H1 (cell line): ENCODE measurements at regions not wholly inside any gene's neighbourhood (a gene's known extent, or its start where the extent isn't known, plus 50 kb on each side); places are given as distances from the start of the nearest gene placed in this dataset.

ENCODE experiments used
- CTCF ChIA-PET: fragments of 300-600 bp; sonication (Branson Sonifier 250); formaldehyde crosslinking; loops from one replicate; lab custom pipeline; 2021; ENCODE audit not compliant: partially characterized antibody; lab: Charles Lee
- POLR2A ChIA-PET: fragments of 300-600 bp; sonication (Branson Sonifier 250); formaldehyde crosslinking; loops from one replicate; lab custom pipeline; 2021; ENCODE audit warnings: inconsistent platforms; ENCODE audit not compliant: partially characterized antibody; lab: Charles Lee
- DNase-seq, 2 experiments: peaks; one replicate each; pipeline versions ENCODE4 v3.0.0 to v3.0.0-alpha.2; 2010 to 2022; ENCODE audit warnings: low spot score in 2 of 2, low read depth in 1 of 2, mixed read lengths in 1 of 2
- FAIRE-seq: peaks from 2 replicates; lab custom pipeline; 2011; peaks lifted over from hg19 to GRCh38; lab: Jason Lieb, UNC
- H2AFZ ChIP-seq: 2 replicates; pipeline ENCODE4 v1.8.1; 2012; ENCODE audit warnings: low read length, inconsistent platforms
- H2AK5ac ChIP-seq: 2 replicates; pipeline ENCODE4 v1.6.1; 2013; ENCODE audit warnings: low read depth, low read length
- H2BK120ac ChIP-seq: replicated peaks from 2 replicates; pipeline ENCODE3; 2013; ENCODE audit warnings: low read depth, low read length, inconsistent platforms
- H2BK12ac ChIP-seq: 2 replicates; pipeline ENCODE4 v1.6.1; 2013; ENCODE audit warnings: low read depth, low read length
- H2BK15ac ChIP-seq: 2 replicates; pipeline ENCODE4 v1.6.1; 2013; ENCODE audit warnings: low read length
- H2BK20ac ChIP-seq: 2 replicates; pipeline ENCODE4 v1.6.1; 2013; ENCODE audit warnings: low read length
- H2BK5ac ChIP-seq: 2 replicates; pipeline ENCODE4 v1.6.1; 2013; ENCODE audit warnings: low read depth, low read length
- H3K14ac ChIP-seq: 2 replicates; pipeline ENCODE4 v1.6.1; 2013; ENCODE audit warnings: inconsistent platforms; ENCODE audit not compliant: insufficient read length
- H3K18ac ChIP-seq: 2 replicates; pipeline ENCODE4 v1.6.1; 2013; ENCODE audit warnings: low read length; ENCODE audit errors: extremely low read depth
- H3K23ac ChIP-seq: 2 replicates; pipeline ENCODE4 v1.6.1; 2013; ENCODE audit warnings: inconsistent platforms; ENCODE audit not compliant: insufficient read length
- H3K23me2 ChIP-seq: 2 replicates; pipeline ENCODE4 v1.6.1; 2013; ENCODE audit warnings: low read depth, low read length
- H3K27ac ChIP-seq: 2 replicates; pipeline ENCODE4 v1.6.1; 2011; ENCODE audit warnings: low read depth, low read length, inconsistent platforms
- H3K27me3 ChIP-seq, 4 experiments: replicated peaks in 1 of 4; 1 replicate in 1 of 4; 2 replicates in 3 of 4; pipeline versions ENCODE4 v1.6.1 to v1.8.1; 2011 to 2013; ENCODE audit warnings: low read length in 3 of 4, mild to moderate bottlenecking in 3 of 4, inconsistent platforms in 2 of 4, mixed read lengths in 2 of 4, moderate library complexity in 1 of 4; ENCODE audit not compliant: control insufficient read depth in 3 of 4, insufficient read depth in 3 of 4; ENCODE audit errors: extremely low read depth in 1 of 4
- H3K36me3 ChIP-seq, 4 experiments: 2 replicates each; pipeline versions ENCODE4 v1.6.1 to v1.8.1; 2011 to 2013; ENCODE audit warnings: mild to moderate bottlenecking in 4 of 4, low read length in 3 of 4, moderate library complexity in 2 of 4, control low read depth in 1 of 4, inconsistent platforms in 1 of 4; ENCODE audit not compliant: insufficient read depth in 4 of 4, control insufficient read depth in 2 of 4
- H3K4ac ChIP-seq: replicated peaks from 2 replicates; pipeline ENCODE3; 2013; ENCODE audit warnings: low read length, low read depth, mixed read lengths, inconsistent platforms; ENCODE audit not compliant: insufficient read length
- H3K4me1 ChIP-seq, 4 experiments: replicated peaks in 1 of 4; 1 replicate in 1 of 4; 2 replicates in 3 of 4; pipeline versions ENCODE4 v1.6.1 to v1.8.1; 2011 to 2013; ENCODE audit warnings: low read length in 3 of 4, inconsistent platforms in 2 of 4, mixed read lengths in 1 of 4; ENCODE audit not compliant: insufficient read depth in 4 of 4, control insufficient read depth in 3 of 4
- H3K4me2 ChIP-seq, 2 experiments: 2 replicates each; pipeline versions ENCODE4 v1.6.1 to v1.8.1; 2011 to 2013; ENCODE audit warnings: low read depth in 2 of 2, low read length in 2 of 2, control low read depth in 1 of 2, inconsistent platforms in 1 of 2, mild to moderate bottlenecking in 1 of 2; ENCODE audit not compliant: insufficient read depth in 1 of 2
- H3K4me3 ChIP-seq, 4 experiments: fragments of 200-600, 300-600 bp in 1 of 4; sonication (generic), shearing (Covaris generic), sonication (Bioruptor Twin) in 1 of 4; 2 replicates each; pipeline versions ENCODE4 v1.5.1 to v1.8.1; 2011 to 2016; ENCODE audit warnings: low read length in 4 of 4, low read depth in 3 of 4, control low read depth in 2 of 4, inconsistent platforms in 2 of 4, mild to moderate bottlenecking in 2 of 4, mixed read lengths in 1 of 4, moderate library complexity in 1 of 4; ENCODE audit not compliant: insufficient read depth in 2 of 4; ENCODE audit errors: extremely low read depth in 1 of 4
- H3K56ac ChIP-seq: replicated peaks from 2 replicates; pipeline ENCODE3; 2013; ENCODE audit warnings: low read depth, mild to moderate bottlenecking, mixed read lengths, low read length, inconsistent platforms; ENCODE audit not compliant: insufficient read length
- H3K79me1 ChIP-seq: 2 replicates; pipeline ENCODE4 v1.6.1; 2013; ENCODE audit warnings: low read depth, low read length, control low read depth
- H3K79me2 ChIP-seq, 2 experiments: 2 replicates each; pipeline versions ENCODE4 v1.6.1 to v1.8.1; 2012 to 2013; ENCODE audit warnings: low read length in 2 of 2, mild to moderate bottlenecking in 2 of 2, inconsistent platforms in 1 of 2; ENCODE audit not compliant: insufficient read depth in 2 of 2, control insufficient read depth in 1 of 2
- H3K9ac ChIP-seq, 4 experiments: replicated peaks in 1 of 4; 1 replicate in 1 of 4; 2 replicates in 3 of 4; pipeline versions ENCODE4 v1.6.1 to v1.8.1; 2011 to 2013; ENCODE audit warnings: low read depth in 3 of 4, low read length in 3 of 4, control low read depth in 2 of 4, mild to moderate bottlenecking in 2 of 4, moderate library complexity in 2 of 4, inconsistent platforms in 1 of 4; ENCODE audit errors: extremely low read depth in 1 of 4
- H3K9me3 ChIP-seq, 2 experiments: 2 replicates each; pipeline versions ENCODE4 v1.6.1 to v1.8.1; 2012 to 2013; ENCODE audit warnings: mild to moderate bottlenecking in 2 of 2, moderate library complexity in 2 of 2, control low read depth in 1 of 2, inconsistent platforms in 1 of 2, low read depth in 1 of 2, low read length in 1 of 2, mixed read lengths in 1 of 2; ENCODE audit not compliant: insufficient read depth in 2 of 2
- H4K20me1 ChIP-seq, 2 experiments: replicated peaks in 1 of 2; 2 replicates each; pipeline versions ENCODE3 to v1.8.1; 2011 to 2013; ENCODE audit warnings: inconsistent platforms in 2 of 2, low read length in 2 of 2, mild to moderate bottlenecking in 1 of 2; ENCODE audit not compliant: insufficient read depth in 2 of 2, control insufficient read depth in 1 of 2
- H4K5ac ChIP-seq: 2 replicates; pipeline ENCODE4 v1.6.1; 2013; ENCODE audit warnings: low read length, low read depth, mixed read lengths, inconsistent platforms; ENCODE audit not compliant: insufficient read length
- H4K8ac ChIP-seq: 2 replicates; pipeline ENCODE4 v1.8.0; 2013; ENCODE audit warnings: mild to moderate bottlenecking, moderate library complexity, low read length, inconsistent platforms; ENCODE audit not compliant: insufficient read depth; ENCODE audit errors: extremely low read depth
- H4K91ac ChIP-seq: replicated peaks from 2 replicates; pipeline ENCODE3; 2013; ENCODE audit warnings: low read length, mixed read lengths, inconsistent platforms; ENCODE audit not compliant: insufficient read length
- BACH1 ChIP-seq: IDR thresholded peaks from 2 replicates; pipeline ENCODE4 v1.6.1; 2012; ENCODE audit warnings: low read length, improper control_type of control experiment
- CBX8 ChIP-seq: fragments of 300-800, 300-1000 bp; sonication (generic); IDR thresholded peaks from 2 replicates; pipeline ENCODE4 v1.7.1; 2016; ENCODE audit warnings: low read depth, low read length, borderline replicate concordance
- FOSL1 ChIP-seq: IDR thresholded peaks from 2 replicates; pipeline ENCODE4 v1.6.1; 2011; ENCODE audit warnings: mild to moderate bottlenecking, low read depth, low read length, moderate library complexity; ENCODE audit not compliant: insufficient read depth
- GABPA ChIP-seq: IDR thresholded peaks from 2 replicates; pipeline ENCODE4 v1.6.1; 2011; ENCODE audit warnings: mild to moderate bottlenecking, low read length, moderate library complexity, borderline replicate concordance; ENCODE audit not compliant: insufficient read depth
- KDM1A ChIP-seq: fragments of 200-600, 300-600 bp; sonication (generic); IDR thresholded peaks from 2 replicates; pipeline ENCODE4 v1.7.1; 2016; ENCODE audit warnings: mild to moderate bottlenecking, low read length, borderline replicate concordance
- NANOG ChIP-seq: IDR thresholded peaks from 2 replicates; pipeline ENCODE4 v1.6.1; 2011; ENCODE audit warnings: low read length, low read depth, mild to moderate bottlenecking, inconsistent platforms; ENCODE audit not compliant: insufficient read depth, poor library complexity, severe bottlenecking
- NRF1 ChIP-seq: IDR thresholded peaks from 2 replicates; pipeline ENCODE4 v1.6.1; 2011; ENCODE audit warnings: mild to moderate bottlenecking, low read depth, low read length, improper control_type of control experiment
- SIX5 ChIP-seq: IDR thresholded peaks from 2 replicates; pipeline ENCODE4 v1.6.1; 2011; ENCODE audit warnings: mild to moderate bottlenecking, low read depth, low read length
- SRF ChIP-seq: IDR thresholded peaks from 2 replicates; pipeline ENCODE4 v1.6.1; 2011; ENCODE audit warnings: mild to moderate bottlenecking, low read depth, low read length, moderate library complexity
- TBP ChIP-seq: IDR thresholded peaks from 2 replicates; pipeline ENCODE4 v1.6.1; 2011; ENCODE audit warnings: low read depth, low read length, improper control_type of control experiment
- WGBS, 2 experiments: shearing (Covaris generic) in 1 of 2; methylation state at CpG; one replicate each; pipeline versions ENCODE4 v1.1.6 to v1.1.7; 2013 to 2015; ENCODE audit warnings: low lambda C conversion rate in 2 of 2, mixed read lengths in 2 of 2, inconsistent platforms in 1 of 2, low coverage in 1 of 2, missing lambda C conversion rate in 1 of 2; ENCODE audit not compliant: insufficient replicate concordance in 2 of 2, insufficient coverage in 1 of 2, insufficient read length in 1 of 2; ENCODE audit errors: extremely low coverage in 1 of 2, missing lambda C conversion rate in 1 of 2; 5-methylcytosine and 5-hydroxymethylcytosine counted together

DNA sequence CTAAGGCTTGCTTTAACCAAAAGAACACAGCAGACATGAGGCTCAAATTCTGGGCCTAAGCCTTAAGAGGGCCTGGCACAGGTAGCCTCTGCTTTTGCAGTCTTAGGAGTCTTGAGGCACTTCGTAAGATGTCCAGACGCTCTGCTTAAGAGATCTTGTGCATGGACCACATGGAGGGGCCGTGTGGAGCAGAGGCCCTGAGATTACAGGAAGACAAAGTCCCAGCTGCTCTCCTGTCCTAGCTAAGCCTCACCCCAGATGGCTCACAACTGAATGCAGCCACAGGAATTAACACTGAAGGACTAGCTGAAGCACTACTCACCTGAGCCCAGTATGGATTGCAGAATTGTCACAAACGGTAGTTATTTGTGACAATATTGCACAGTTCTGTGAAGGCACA, 446.0 kb downstream of the PDZRN4 start:
- Histone ChIP-seq H4K5ac (no peak overlapping the region), H3K36me3 (no peaks in the 10 kb centered on the region), H3K18ac (no peak overlapping the region), H2BK20ac (no peak overlapping the region), H4K91ac (no peak overlapping the region), H3K4me2 (no peak overlapping the region), H3K4me1 (no peaks in the 10 kb centered on the region), H3K23ac (no peak overlapping the region), H3K4ac (no peak overlapping the region), H3K27ac (no peak overlapping the region), H2BK12ac (no peak overlapping the region), H3K27me3 (no peaks in the 10 kb centered on the region), H3K9me3 (no peaks in the 10 kb centered on the region), H2BK120ac (no peak overlapping the region), H2AK5ac (no peak overlapping the region)
- 94% methylated on average over 4 of the region's 4 CpGs; no CpG with 5 or more reads in 1 of the 2 experiments for WGBS, 2 experiments
- FAIRE-seq = no peak
- TF ChIP-seq SRF = no peak
- no peak for TF ChIP-seq GABPA
- no peak for TF ChIP-seq FOSL1
- no peak for TF ChIP-seq SIX5
- TF ChIP-seq NANOG = no peak
- no peak for TF ChIP-seq CBX8
- no peak for TF ChIP-seq TBP
- no peak for TF ChIP-seq KDM1A
- TF ChIP-seq NRF1 = no peak
- no peak for TF ChIP-seq BACH1
- TF ChIP-seq, all 59 proteins: peak for 0
- ChIA-PET POLR2A (no interaction called here), CTCF (interaction anchor here (1.0 to 1.3 kb wide), 2 partner anchors 9 to 210 kb away, joined by 3 read pairs; no protein-coding TSS in a partner anchor)
- H3K4me3 ChIP-seq = no peak overlapping the region
- H2BK5ac ChIP-seq = no peak overlapping the region
- H2BK15ac ChIP-seq = no peak overlapping the region
- no peaks in the 10 kb centered on the region for H3K79me1 ChIP-seq
- H4K20me1 ChIP-seq = no peaks in the 10 kb centered on the region
- no peak overlapping the region for H3K9ac ChIP-seq
- H3K79me2 ChIP-seq = no peaks in the 10 kb centered on the region
- DNase-seq = no peak
- H3K14ac ChIP-seq = no peak overlapping the region
- no peaks in the 10 kb centered on the region for H3K23me2 ChIP-seq
- no peak overlapping the region for H4K8ac ChIP-seq
- no peak overlapping the region for H3K56ac ChIP-seq
- no peak overlapping the region for H2AFZ ChIP-seq
